ENCODE measurements at regions not wholly inside any gene's neighbourhood (a gene's known extent, or its start where the extent isn't known, plus 50 kb on each side); places are given as distances from the start of the nearest gene placed in this dataset.

GRCh38 chr5:166576323-166576722 is 1715.1 kb upstream of the WWC1 start:
- TF ChIP-seq CTCF (IDR thresholded peaks at IDR 0.05; ENCODE audit: control insufficient read depth, extremely low read depth, insufficient read depth) = no peak
- no peak for DNase-seq (ENCODE audit: low read depth)
- H3K4me3 ChIP-seq (ENCODE audit: low read depth, low read length) = no peak overlapping the region

- no peak for TF ChIP-seq CTCF (IDR thresholded peaks at IDR 0.05; ENCODE audit: control insufficient read depth, extremely low read depth, insufficient read depth)
- H3K4me3 ChIP-seq (ENCODE audit: low read depth, low read length) = no peak overlapping the region
- no peak for DNase-seq (ENCODE audit: low read depth)
Measured at GRCh38 chr5:166581826-166582225, 1709.6 kb upstream of the WWC1 start.

GRCh38 chr5:166582416-166582815 is 1709.0 kb upstream of the WWC1 start:
- H3K4me3 ChIP-seq (ENCODE audit: low read depth, low read length) = no peak overlapping the region
- no peak for DNase-seq (ENCODE audit: low read depth)
- TF ChIP-seq CTCF (IDR thresholded peaks at IDR 0.05; ENCODE audit: control insufficient read depth, extremely low read depth, insufficient read depth) = no peak

GRCh38 chr5:166594567-166594966 is 1696.9 kb upstream of the WWC1 start:
- no peak for TF ChIP-seq CTCF (IDR thresholded peaks at IDR 0.05; ENCODE audit: control insufficient read depth, extremely low read depth, insufficient read depth)
- H3K4me3 ChIP-seq (ENCODE audit: low read depth, low read length) = no peak overlapping the region
- DNase-seq (ENCODE audit: low read depth) = peak; percentile 39

- DNase-seq (ENCODE audit: low read depth) = no peak
- no peak overlapping the region for H3K4me3 ChIP-seq (ENCODE audit: low read depth, low read length)
Measured at GRCh38 chr5:166595274-166595951, 1696.0 kb upstream of the WWC1 start.

GRCh38 chr5:166596043-166596442 is 1695.4 kb upstream of the WWC1 start:
- TF ChIP-seq CTCF (IDR thresholded peaks at IDR 0.05; ENCODE audit: control insufficient read depth, extremely low read depth, insufficient read depth) = no peak
- no peak overlapping the region for H3K4me3 ChIP-seq (ENCODE audit: low read depth, low read length)
- DNase-seq (ENCODE audit: low read depth) = no peak

More at GRCh38 chr5:166595274-166595951, 1696.0 kb upstream of the WWC1 start:
- no peak for TF ChIP-seq CTCF (IDR thresholded peaks at IDR 0.05; ENCODE audit: control insufficient read depth, extremely low read depth, insufficient read depth)

GRCh38 chr5:166602271-166602670 is 1689.2 kb upstream of the WWC1 start:
- TF ChIP-seq CTCF (IDR thresholded peaks at IDR 0.05; ENCODE audit: control insufficient read depth, extremely low read depth, insufficient read depth) = no peak
- H3K4me3 ChIP-seq (ENCODE audit: low read depth, low read length) = no peak overlapping the region
- no peak for DNase-seq (ENCODE audit: low read depth)

All from LNCaP clone FGC (cell line).